ENCODE measurements at regions not wholly inside any gene's neighbourhood (a gene's known extent, or its start where the extent isn't known, plus 50 kb on each side); places are given as distances from the start of the nearest gene placed in this dataset.
"Not testable (repeated sequence)": the region's sequence is repeated elsewhere in the genome, so short reads cannot be mapped to it uniquely, and the experiment has no call there.

GRCh38 chr15:20473465-20473864, 68.1 kb downstream of the GOLGA6L6 start:
- DNase-seq: not testable (repeated sequence)

DNA sequence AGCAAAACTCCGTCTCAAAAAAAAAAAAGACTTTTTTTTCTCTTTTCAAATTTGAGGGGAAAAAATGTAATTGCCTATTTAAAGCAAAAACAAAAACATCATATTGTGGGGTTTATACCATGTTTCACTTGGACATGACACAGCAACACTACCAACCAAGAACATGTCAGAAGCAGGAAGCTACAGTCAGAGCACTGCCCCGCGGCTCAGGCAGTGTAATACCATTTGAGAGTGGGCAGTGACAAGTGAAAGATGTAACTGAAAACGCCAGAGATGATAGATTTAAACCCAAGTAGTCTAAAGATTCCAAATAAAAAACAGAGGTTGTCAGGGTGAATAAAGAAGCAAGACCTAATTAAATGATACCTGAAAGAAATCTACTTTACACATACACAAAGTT, 68.6 kb downstream of the GOLGA6L6 start:
- DNase-seq: not testable (repeated sequence)

- not testable (repeated sequence) for DNase-seq
Measured at GRCh38 chr15:20470810-20471209, 70.8 kb downstream of the GOLGA6L6 start.

DNA sequence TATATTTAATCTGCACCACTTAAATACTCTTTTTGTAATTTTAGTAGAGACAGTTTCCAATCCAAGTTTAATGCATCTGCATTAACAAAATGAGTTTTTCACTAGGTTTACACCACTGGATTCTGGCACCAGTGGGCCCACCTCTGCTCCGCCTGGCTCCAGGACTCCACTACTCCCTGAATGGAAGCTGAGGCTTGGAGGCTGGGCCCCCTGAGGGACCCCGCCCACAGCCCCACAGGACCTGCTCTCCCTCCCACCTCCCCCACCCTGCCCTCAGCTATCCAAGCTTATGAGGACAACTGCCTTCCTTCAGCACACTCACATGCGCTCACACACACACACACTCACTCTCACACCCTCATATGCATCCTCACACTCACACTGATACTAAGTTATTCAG, 100.5 kb downstream of the GOLGA6L6 start:
- not testable (repeated sequence) for DNase-seq

DNA sequence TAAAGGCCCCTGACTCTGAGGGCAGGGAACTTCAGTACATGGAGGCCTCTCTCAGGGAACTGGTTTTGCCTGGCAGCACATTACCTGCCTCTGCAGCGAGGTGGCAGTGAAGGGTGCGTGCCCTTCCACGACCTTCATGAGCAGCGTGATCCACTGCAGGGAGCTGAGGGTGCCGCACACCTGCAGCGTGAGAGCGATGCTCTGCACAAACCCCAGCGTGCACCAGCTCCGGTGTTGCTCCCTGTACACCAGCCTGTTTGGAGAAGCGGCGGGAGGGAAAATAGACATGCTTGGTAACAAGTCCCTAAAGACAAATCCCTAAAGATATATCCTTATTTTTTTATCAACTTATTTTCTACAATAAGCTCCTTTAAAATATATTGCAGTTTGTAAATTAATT, 101.2 kb downstream of the GOLGA6L6 start:
- not testable (repeated sequence) for DNase-seq

DNA sequence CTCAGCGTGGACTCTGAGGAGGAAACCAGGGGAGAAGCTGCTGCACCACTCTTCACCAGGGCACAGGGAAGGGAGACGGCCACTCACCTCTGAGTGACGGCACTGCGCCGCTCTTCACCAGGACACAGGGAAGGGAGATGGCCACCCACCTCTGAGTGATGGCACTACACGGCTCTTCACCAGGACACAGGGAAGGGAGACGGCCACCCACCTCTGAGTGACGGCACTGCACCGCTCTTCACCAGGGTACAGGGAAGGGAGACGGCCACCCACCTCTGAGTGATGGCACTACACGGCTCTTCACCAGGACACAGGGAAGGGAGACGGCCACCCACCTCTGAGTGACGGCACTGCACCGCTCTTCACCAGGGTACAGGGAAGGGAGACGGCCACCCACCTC, 102.5 kb downstream of the GOLGA6L6 start:
- not testable (repeated sequence) for DNase-seq

- DNase-seq: not testable (repeated sequence)
Measured at GRCh38 chr15:20438255-20438654, 103.3 kb downstream of the GOLGA6L6 start.

DNA sequence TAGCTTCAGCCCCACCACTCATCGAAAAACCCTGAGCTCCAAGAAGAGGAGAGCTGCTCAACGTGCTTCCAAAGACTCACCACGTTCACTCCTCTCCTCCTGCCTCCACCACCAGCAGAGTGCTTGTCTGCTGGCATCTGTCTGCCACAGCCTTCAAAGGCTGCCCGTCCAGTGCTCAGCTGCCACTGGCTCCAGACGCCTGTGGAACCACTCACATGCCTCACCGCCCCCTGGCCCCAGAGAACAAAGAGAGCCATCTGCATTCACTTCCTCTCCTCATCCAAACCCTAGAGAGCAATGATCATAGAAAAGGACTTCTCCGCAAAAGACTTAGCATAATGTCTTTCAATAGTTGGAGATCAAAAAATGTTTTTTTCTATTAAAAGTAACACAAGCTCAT, 108.1 kb downstream of the GOLGA6L6 start:
- not testable (repeated sequence) for DNase-seq

DNA sequence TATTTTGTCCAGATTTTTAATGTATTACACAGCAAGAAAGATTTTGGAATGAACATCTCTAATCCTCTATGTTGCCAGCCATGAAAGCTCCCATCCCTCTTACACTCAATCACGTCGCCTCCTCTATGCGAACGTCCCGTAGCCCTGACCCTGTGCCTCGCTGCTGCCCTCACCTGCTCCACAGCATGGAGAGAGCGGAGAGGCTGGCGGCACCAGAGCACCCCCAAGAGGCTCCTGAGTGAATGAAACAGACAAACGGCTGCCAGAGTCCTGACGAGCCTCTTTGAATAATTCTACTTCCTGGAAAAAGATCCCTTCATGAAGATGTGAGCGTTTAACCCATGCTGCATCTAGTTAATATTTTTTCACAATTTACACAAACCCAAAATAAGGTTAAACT, 111.1 kb downstream of the GOLGA6L6 start:
- not testable (repeated sequence) for DNase-seq

DNA sequence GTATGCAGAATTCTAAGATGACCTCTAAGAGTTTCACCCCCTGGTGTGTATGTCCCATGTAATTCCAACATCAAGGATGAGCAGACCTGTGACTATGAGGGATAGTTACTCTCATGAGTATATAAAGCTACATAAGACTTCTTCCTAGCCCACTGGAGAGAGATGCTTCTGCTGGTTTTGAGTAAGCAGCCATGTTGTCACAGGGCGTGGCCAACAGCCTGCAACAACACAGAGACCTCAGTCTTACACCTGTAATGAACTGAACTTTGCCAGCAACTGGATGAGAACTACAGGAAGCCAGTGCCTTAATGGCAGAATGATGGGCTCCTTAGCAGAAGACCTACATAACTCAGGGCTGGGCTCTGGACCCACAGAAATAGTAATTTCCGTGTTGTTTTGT, 120.9 kb downstream of the GOLGA6L6 start:
- DNase-seq: not testable (repeated sequence)

DNA sequence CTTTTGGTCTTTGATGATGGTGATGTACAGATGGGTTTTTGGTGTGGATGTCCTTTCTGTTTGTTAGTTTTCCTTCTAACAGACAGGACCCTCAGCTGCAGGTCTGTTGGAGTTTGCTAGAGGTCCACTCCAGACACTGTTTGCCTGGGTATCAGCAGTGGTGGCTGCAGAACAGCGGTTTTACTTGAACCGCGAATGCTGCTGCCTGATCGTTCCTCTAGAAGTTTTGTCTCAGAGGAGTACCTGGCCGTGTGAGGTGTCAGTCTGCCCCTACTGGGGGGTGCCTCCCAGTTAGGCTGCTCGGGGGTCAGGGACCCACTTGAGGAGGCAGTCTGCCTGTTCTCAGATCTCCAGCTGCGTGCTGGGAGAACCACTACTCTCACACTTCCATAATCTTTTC, 125.0 kb downstream of the GOLGA6L6 start:
- not testable (repeated sequence) for DNase-seq

DNA sequence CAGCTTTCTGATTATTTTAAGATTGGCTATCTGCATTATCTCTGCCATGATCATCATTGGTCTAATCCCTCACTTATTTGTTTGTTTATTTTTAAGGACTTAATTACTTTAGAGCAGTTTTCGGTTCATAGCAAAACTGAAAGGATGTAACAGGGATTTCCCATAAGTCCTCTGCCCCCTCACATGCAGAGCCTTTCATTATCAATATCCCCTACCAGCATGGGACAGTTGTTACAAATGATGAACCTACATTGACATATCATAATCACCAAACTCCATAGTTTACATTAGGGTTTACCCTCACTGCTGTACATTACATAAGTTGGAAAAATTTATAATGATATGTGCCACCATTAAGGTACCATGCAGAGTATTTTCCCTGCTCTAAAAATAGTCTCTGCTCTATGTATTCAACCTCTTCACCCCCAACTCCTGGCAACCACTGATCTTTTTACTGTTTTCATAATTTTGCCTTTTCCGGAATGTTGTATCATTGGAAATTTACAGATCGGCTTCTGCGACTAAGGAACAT, 131.9 kb downstream of the GOLGA6L6 start:
- DNase-seq: not testable (repeated sequence)

DNA sequence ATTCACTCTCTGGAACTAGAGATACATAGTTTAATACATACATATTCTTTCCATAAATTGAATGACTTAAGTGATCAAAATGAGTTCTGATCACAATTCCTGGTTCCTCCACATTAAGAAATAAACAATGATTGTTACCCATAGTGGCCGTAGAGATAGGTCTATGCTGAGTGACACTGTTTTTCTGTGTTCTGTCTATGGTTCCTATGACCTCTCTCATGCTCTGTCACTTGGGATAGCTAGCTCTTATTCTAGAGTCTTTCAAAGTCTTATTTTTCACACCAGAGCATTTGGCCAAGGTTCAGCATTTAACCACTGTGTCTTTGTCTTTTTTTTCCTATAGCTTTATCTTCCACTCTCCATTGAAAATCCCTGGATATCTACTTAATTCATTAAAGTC, 132.4 kb downstream of the GOLGA6L6 start:
- no peak for DNase-seq

GRCh38 chr15:20407553-20407952, 134.0 kb downstream of the GOLGA6L6 start:
- no peak for DNase-seq

- not testable (repeated sequence) for DNase-seq
Measured at GRCh38 chr15:20404571-20404970, 137.0 kb downstream of the GOLGA6L6 start.

- not testable (repeated sequence) for DNase-seq
Measured at GRCh38 chr15:20402586-20402985, 139.0 kb downstream of the GOLGA6L6 start.

- not testable (repeated sequence) for DNase-seq
Measured at GRCh38 chr15:20401058-20401457, 140.5 kb downstream of the GOLGA6L6 start.

DNA sequence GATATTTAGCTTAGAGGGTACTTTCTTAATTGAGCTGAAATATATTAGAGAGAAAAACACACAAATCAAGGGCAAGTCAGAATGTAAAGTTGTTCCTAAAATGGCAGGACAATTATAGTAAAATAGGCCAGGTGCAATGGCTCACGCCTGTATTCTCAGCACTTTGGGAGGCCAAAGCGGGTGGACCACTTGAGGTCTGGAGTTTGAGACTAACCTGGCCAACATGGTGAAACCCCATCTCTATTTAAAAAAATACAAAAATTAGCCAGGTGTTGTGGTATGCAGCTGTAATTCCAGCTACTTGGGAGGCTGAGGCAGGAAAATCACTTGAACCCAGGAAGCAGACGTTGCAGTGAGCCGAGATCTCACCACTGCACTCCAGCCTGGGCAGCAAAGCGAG, 142.9 kb downstream of the GOLGA6L6 start:
- DNase-seq: not testable (repeated sequence)

GRCh38 chr15:20388161-20388560, 153.4 kb downstream of the GOLGA6L6 start:
- DNase-seq: not testable (repeated sequence)

DNA sequence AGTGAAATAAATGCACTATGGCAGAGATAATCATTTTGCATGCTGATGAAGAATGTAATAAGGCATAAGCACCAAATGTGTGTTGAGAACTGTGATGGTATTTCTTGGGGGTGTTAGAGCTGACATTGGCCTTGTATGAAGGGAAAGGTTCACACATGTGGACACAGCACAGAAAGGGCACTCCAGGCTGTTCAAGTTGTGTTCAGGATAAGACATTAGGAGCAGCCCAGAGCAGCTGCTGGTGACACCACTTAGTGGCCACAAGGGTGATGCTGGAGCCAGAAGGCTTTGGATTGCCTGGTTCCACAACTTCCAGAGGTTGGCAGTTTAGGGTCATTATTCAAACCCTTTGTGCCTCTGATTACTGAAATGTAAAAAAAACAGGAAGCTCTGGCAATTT, 155.4 kb downstream of the GOLGA6L6 start:
- DNase-seq: no peak

DNA sequence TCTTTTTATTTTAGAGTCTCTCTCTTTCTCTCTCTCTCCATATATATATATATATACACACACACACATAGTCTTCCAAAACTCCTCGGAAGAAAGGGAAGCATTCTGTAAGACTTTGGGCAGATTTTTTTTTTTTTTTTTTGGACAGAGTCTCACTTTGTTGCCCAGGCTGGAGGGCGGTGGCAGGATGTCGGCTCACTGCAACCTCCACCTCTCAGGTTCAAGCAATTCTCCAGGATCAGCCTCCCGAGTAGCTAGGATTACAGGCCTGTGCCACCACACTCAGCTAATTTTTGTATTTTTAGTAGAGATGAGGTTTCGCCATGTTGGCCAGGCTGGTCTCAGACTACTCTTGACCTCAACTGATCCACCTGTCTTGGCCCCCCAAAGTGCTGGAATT, 161.4 kb downstream of the GOLGA6L6 start:
- not testable (repeated sequence) for DNase-seq

- DNase-seq: no peak
Measured at GRCh38 chr15:20376872-20377271, 164.7 kb downstream of the GOLGA6L6 start.

- not testable (repeated sequence) for DNase-seq
Measured at GRCh38 chr15:20372416-20372815, 169.2 kb downstream of the GOLGA6L6 start.

- DNase-seq: no peak
Measured at GRCh38 chr15:20369500-20369899, 172.1 kb downstream of the GOLGA6L6 start.

DNA sequence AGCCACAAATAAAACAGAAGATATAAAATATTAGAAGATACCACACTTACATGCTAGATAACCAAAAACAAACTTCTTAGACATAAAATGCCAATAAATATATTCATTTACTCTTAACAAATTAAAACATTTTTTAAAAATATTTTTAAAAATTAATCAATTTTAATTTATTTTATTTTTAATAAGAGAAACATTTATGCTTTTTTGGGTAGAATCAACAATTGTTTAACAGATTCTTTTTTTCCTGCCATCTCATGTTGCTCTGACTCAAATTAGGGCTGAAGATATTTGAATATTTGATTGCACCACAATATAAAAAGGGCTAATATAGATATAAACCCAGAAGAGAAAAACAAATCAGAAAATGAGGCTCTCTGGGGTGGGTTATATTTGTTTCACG, 172.6 kb downstream of the GOLGA6L6 start:
- no peak for DNase-seq

All from activated CD8-positive, alpha-beta memory T cell treated with anti-CD3 and anti-CD28 coated beads for 24 hours (primary cell).